ENCODE measurements at regions not wholly inside any gene's neighbourhood (a gene's known extent, or its start where the extent isn't known, plus 50 kb on each side); places are given as distances from the start of the nearest gene placed in this dataset.

DNA sequence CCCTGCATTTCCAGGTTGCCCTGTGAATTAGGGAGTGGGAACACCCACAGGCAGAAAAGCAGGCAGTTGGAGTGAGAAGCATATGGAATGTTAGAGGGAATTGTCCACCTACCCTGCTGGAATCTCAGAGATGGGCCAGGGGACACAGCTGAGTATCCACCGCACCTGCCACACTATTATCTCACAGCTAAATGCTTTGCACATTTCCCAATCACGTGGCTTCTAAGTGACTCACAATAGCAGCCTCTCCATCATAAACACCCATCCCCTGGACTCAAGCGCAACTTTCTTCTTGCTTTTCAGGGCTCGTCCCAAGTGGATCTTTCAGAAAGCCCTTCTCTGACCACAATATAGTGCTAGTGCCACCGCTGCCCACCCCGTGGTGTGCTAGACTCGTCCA is 389.0 kb upstream of the LMCD1 start:
- TF ChIP-seq SPI1 (IDR thresholded peaks at IDR 0.05; ENCODE audit: low read depth, low read length) (no peak), POLR2AphosphoS5 (IDR thresholded peaks at IDR 0.05; ENCODE audit: low read depth, low read length) (no peak), POLR2A (IDR thresholded peaks at IDR 0.05; ENCODE audit: low read depth, low read length) (no peak)

Data from GM12891 (cell line).